ENCODE measurements at regions not wholly inside any gene's neighbourhood (a gene's known extent, or its start where the extent isn't known, plus 50 kb on each side); places are given as distances from the start of the nearest gene placed in this dataset.
"Not testable (repeated sequence)": the region's sequence is repeated elsewhere in the genome, so short reads cannot be mapped to it uniquely, and the experiment has no call there.

GRCh38 chr4:42306221-42307109 is 90.8 kb upstream of the SHISA3 start:
- no peak overlapping the region for H3K4me3 ChIP-seq (ENCODE audit: control insufficient read depth, low read depth, low read length)
- no peak for DNase-seq (ENCODE audit: low read depth)
- TF ChIP-seq CTCF (IDR thresholded peaks at IDR 0.05; ENCODE audit: control insufficient read depth, insufficient read depth, low read depth, low read length, missing control alignments), result no peak

- TF ChIP-seq CTCF (IDR thresholded peaks at IDR 0.05; ENCODE audit: control insufficient read depth, insufficient read depth, low read depth, low read length, missing control alignments), result no peak
- no peak overlapping the region for H3K4me3 ChIP-seq (ENCODE audit: control insufficient read depth, low read depth, low read length)
- DNase-seq (ENCODE audit: low read depth), result no peak
Measured at GRCh38 chr4:42308247-42308646, 89.0 kb upstream of the SHISA3 start.

- TF ChIP-seq CTCF (IDR thresholded peaks at IDR 0.05; ENCODE audit: control insufficient read depth, insufficient read depth, low read depth, low read length, missing control alignments), result no peak
- no peak for DNase-seq (ENCODE audit: low read depth)
Measured at GRCh38 chr4:42309361-42310260, 87.7 kb upstream of the SHISA3 start.

GRCh38 chr4:42310358-42310757 is 86.9 kb upstream of the SHISA3 start:
- no peak for DNase-seq (ENCODE audit: low read depth)

More at GRCh38 chr4:42309361-42310260, 87.7 kb upstream of the SHISA3 start:
- H3K4me3 ChIP-seq (ENCODE audit: control insufficient read depth, low read depth, low read length), result no peak overlapping the region

GRCh38 chr4:42310806-42311205 is 86.5 kb upstream of the SHISA3 start:
- TF ChIP-seq CTCF (IDR thresholded peaks at IDR 0.05; ENCODE audit: control insufficient read depth, insufficient read depth, low read depth, low read length, missing control alignments), result no peak
- H3K4me3 ChIP-seq (ENCODE audit: control insufficient read depth, low read depth, low read length), result no peak overlapping the region
- no peak for DNase-seq (ENCODE audit: low read depth)

More at GRCh38 chr4:42310358-42310757, 86.9 kb upstream of the SHISA3 start:
- TF ChIP-seq CTCF (IDR thresholded peaks at IDR 0.05; ENCODE audit: control insufficient read depth, insufficient read depth, low read depth, low read length, missing control alignments), result no peak
- H3K4me3 ChIP-seq (ENCODE audit: control insufficient read depth, low read depth, low read length), result no peak overlapping the region

- TF ChIP-seq CTCF (IDR thresholded peaks at IDR 0.05; ENCODE audit: control insufficient read depth, insufficient read depth, low read depth, low read length, missing control alignments), result no peak
- H3K4me3 ChIP-seq (ENCODE audit: control insufficient read depth, low read depth, low read length), result no peak overlapping the region
- DNase-seq (ENCODE audit: low read depth), result no peak
Measured at GRCh38 chr4:42311591-42311990, 85.7 kb upstream of the SHISA3 start.

GRCh38 chr4:42313420-42313819 is 83.9 kb upstream of the SHISA3 start:
- H3K4me3 ChIP-seq (ENCODE audit: control insufficient read depth, low read depth, low read length); DNase-seq (ENCODE audit: low read depth): not testable (repeated sequence)
